IMR-90 (cell line): ENCODE measurements at regions not wholly inside any gene's neighbourhood (a gene's known extent, or its start where the extent isn't known, plus 50 kb on each side); places are given as distances from the start of the nearest gene placed in this dataset.

Source experiments
- ATAC-seq: fragments of 200-7000 bp; cut with Tn5 transposase; 2 replicates; pipeline ENCODE4 v1.9.1; 2020; ENCODE audit warnings: low read depth, mild to moderate bottlenecking, moderate library complexity
- BruUV-seq: library from RNA; stranded (reverse); fragments of 400-500 nt; replicated peaks from 2 replicates; lab custom pipeline; 2021; lab: Mats Ljungman, UMichigan
- CTCF ChIA-PET: fragments of 300-600 bp; formaldehyde crosslinking; extraction: SDS; loops from one replicate; lab custom pipeline; 2021; ENCODE audit warnings: antibody characterized with exemption; lab: Yijun Ruan, JAX
- POLR2A ChIA-PET: fragments of 300-600 bp; sonication (Branson Sonifier 250); formaldehyde crosslinking; loops from one replicate; lab custom pipeline; 2022; ENCODE audit warnings: antibody characterized with exemption; ENCODE audit not compliant: unreplicated experiment; lab: Charles Lee
- DNase-seq: peaks from one replicate; pipeline ENCODE4 v3.0.0; 2013
- H2AFZ ChIP-seq: replicated peaks from 2 replicates; pipeline ENCODE3; 2013; ENCODE audit warnings: low read length, mild to moderate bottlenecking; ENCODE audit not compliant: poor library complexity
- H2AK5ac ChIP-seq: 2 replicates; pipeline ENCODE4 v1.6.1; 2013; ENCODE audit warnings: low read depth, low read length, inconsistent platforms
- H2AK9ac ChIP-seq: replicated peaks from 2 replicates; pipeline ENCODE3; 2013; ENCODE audit warnings: mild to moderate bottlenecking, low read depth, low read length, moderate library complexity; ENCODE audit not compliant: poor library complexity
- H2BK120ac ChIP-seq: 2 replicates; pipeline ENCODE4 v1.6.1; 2013; ENCODE audit warnings: low read depth, low read length, inconsistent platforms
- H2BK15ac ChIP-seq: 3 replicates; pipeline ENCODE4 v1.6.1; 2013; ENCODE audit warnings: low read depth, low read length, inconsistent platforms
- H2BK20ac ChIP-seq: 2 replicates; pipeline ENCODE4 v1.6.1; 2013; ENCODE audit warnings: low read depth, mild to moderate bottlenecking, inconsistent platforms, low read length, moderate library complexity
- H2BK5ac ChIP-seq: 2 replicates; pipeline ENCODE4 v1.6.1; 2013; ENCODE audit warnings: mild to moderate bottlenecking, low read depth, low read length, inconsistent platforms; ENCODE audit not compliant: poor library complexity, severe bottlenecking
- H3K14ac ChIP-seq: replicated peaks from 2 replicates; pipeline ENCODE4 v1.6.1; 2013; ENCODE audit warnings: low read depth, low read length, inconsistent platforms
- H3K18ac ChIP-seq: 2 replicates; pipeline ENCODE4 v1.6.1; 2013; ENCODE audit warnings: low read depth, low read length, control low read depth
- H3K23ac ChIP-seq: 2 replicates; pipeline ENCODE4 v1.6.1; 2013; ENCODE audit warnings: low read depth, low read length, inconsistent platforms
- H3K27ac ChIP-seq: 2 replicates; pipeline ENCODE4 v1.5.1; 2013; ENCODE audit warnings: mild to moderate bottlenecking, control low read depth, low read length; ENCODE audit not compliant: insufficient read depth
- H3K27me3 ChIP-seq: 2 replicates; pipeline ENCODE4 v1.6.1; 2013; ENCODE audit warnings: low read length; ENCODE audit not compliant: control insufficient read depth, insufficient read depth
- H3K36me3 ChIP-seq: 2 replicates; pipeline ENCODE4 v1.6.1; 2013; ENCODE audit warnings: low read length, mixed read lengths; ENCODE audit not compliant: control insufficient read depth, insufficient read depth
- H3K4ac ChIP-seq: 2 replicates; pipeline ENCODE4 v1.6.1; 2013; ENCODE audit warnings: low read depth, low read length, inconsistent platforms
- H3K4me1 ChIP-seq: 2 replicates; pipeline ENCODE4 v1.6.1; 2013; ENCODE audit warnings: low read length, mixed read lengths; ENCODE audit not compliant: control insufficient read depth, insufficient read depth
- H3K4me2 ChIP-seq: 2 replicates; pipeline ENCODE4 v1.6.1; 2013; ENCODE audit warnings: low read depth, mild to moderate bottlenecking, control low read depth, low read length, moderate library complexity
- H3K4me3 ChIP-seq: 2 replicates; pipeline ENCODE4 v1.5.1; 2013; ENCODE audit warnings: low read depth, mild to moderate bottlenecking, control low read depth, low read length, moderate library complexity; ENCODE audit not compliant: insufficient read depth
- H3K56ac ChIP-seq: 2 replicates; pipeline ENCODE4 v1.6.1; 2013; ENCODE audit warnings: low read length, inconsistent platforms; ENCODE audit not compliant: insufficient read depth; ENCODE audit errors: extremely low read depth
- H3K79me1 ChIP-seq, 2 experiments: 2 replicates each; pipeline ENCODE4 v1.6.1; 2013; ENCODE audit warnings: low read length in 2 of 2, inconsistent platforms in 1 of 2, low read depth in 1 of 2
- H3K9ac ChIP-seq: 2 replicates; pipeline ENCODE4 v1.6.1; 2013; ENCODE audit warnings: low read depth, low read length, control low read depth
- H3K9me1 ChIP-seq: 2 replicates; pipeline ENCODE4 v1.6.1; 2013; ENCODE audit warnings: low read length, inconsistent platforms; ENCODE audit not compliant: insufficient read depth
- H3K9me3 ChIP-seq: 2 replicates; pipeline ENCODE4 v1.6.1; 2013; ENCODE audit warnings: low read length; ENCODE audit not compliant: control insufficient read depth, insufficient read depth
- H4K20me1 ChIP-seq: 2 replicates; pipeline ENCODE4 v1.6.1; 2013; ENCODE audit warnings: low read length, inconsistent platforms; ENCODE audit not compliant: insufficient read depth
- H4K5ac ChIP-seq: 2 replicates; pipeline ENCODE4 v1.6.1; 2013; ENCODE audit warnings: mild to moderate bottlenecking, low read depth, low read length, control low read depth
- H4K8ac ChIP-seq, 2 experiments: 2 replicates each; pipeline ENCODE4 v1.6.1; 2013; ENCODE audit warnings: low read depth in 2 of 2, low read length in 2 of 2, control low read depth in 1 of 2, inconsistent platforms in 1 of 2
- H4K91ac ChIP-seq: 2 replicates; pipeline ENCODE4 v1.6.1; 2013; ENCODE audit warnings: low read depth, low read length, inconsistent platforms; ENCODE audit not compliant: insufficient read depth
- MAZ ChIP-seq: IDR thresholded peaks from 2 replicates; pipeline ENCODE4 v1.6.1; 2012; ENCODE audit warnings: low read depth, mild to moderate bottlenecking, low read length, improper control_type of control experiment, moderate library complexity, borderline replicate concordance
- POLR2A ChIP-seq: IDR thresholded peaks from 2 replicates; pipeline ENCODE4 v1.6.1; 2012; ENCODE audit warnings: mild to moderate bottlenecking, low read depth, low read length
- RAD21 ChIP-seq: IDR thresholded peaks from 2 replicates; pipeline ENCODE4 v1.6.1; 2012; ENCODE audit warnings: low read length, improper control_type of control experiment
- WGBS, 2 experiments: methylation state at CpG; one replicate each; pipeline versions ENCODE4 v1.1.5 to v1.1.7; 2013; ENCODE audit warnings: missing lambda C conversion rate in 2 of 2; ENCODE audit not compliant: insufficient read length in 1 of 2; ENCODE audit errors: extremely low coverage in 2 of 2; 5-methylcytosine and 5-hydroxymethylcytosine counted together
- dilution Hi-C: fragments of 300-500 bp; cut with HindIII; formaldehyde crosslinking; loops from one replicate; pipeline ENCODE4 v1.14.3; 2018; ENCODE audit warnings: low sequenced_read_pairs; ENCODE audit not compliant: unreplicated experiment
- in situ Hi-C: fragments of 300-500 bp; cut with MboI; formaldehyde crosslinking; loops from 3 replicates; pipeline ENCODE4 v1.14.3; 2019; ENCODE audit warnings: low sequenced_read_pairs, inconsistent platforms, mixed read lengths
- intact Hi-C: fragments of 100-400 bp; cut with micrococcal nuclease; formaldehyde crosslinking; loops from 2 replicates; pipeline ENCODE4 v1.10.0; 2022
- TF ChIP-seq, protein P1 (sequence below): fragments of 150-350 bp; IDR thresholded peaks from 2 replicates; pipeline ENCODE4 v1.6.1; 2017; ENCODE audit warnings: mild to moderate bottlenecking, antibody characterized with exemption, low read length, low read depth

DNA sequence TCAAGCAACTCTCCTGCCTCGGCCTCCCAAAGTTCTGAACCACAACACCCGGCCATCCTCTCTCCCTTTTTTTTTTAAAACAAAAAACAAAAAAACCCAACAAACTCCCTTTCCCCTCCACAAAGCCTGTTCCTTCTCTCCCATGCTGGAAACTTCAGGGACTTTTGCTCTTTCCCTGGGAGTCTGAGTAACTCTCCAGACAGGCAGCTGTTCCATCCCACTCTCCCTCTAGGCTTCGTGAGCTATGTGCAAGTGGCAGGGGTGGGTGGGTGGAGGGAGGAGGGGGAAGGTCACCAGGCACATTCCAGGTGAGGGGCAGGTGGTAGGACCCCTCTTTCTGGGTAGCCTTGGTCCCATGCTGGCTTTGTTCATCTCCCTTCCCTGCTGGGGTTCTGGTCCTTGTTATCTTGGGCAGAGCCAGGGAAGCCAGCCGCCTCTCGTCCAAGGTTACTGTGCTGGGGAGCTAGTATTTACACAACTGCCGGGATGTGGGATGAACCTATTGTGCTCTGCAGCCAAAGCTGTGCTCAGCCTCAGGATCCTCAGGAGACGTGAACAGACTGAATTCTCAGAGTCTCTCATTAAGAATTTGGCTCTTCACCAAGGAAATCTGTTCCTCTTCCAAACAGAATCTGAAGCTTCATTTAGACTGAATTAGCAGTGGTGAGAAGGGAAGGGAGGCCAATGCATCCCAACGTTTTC lies 106.9 kb downstream of the LIPG start:
- no peak overlapping the region for H2BK20ac ChIP-seq
- no peak overlapping the region for H3K4ac ChIP-seq
- H3K9ac ChIP-seq: no peak overlapping the region
- TF ChIP-seq RAD21 (no peak), MAZ (no peak), POLR2A (no peak)
- TF ChIP-seq, protein P1, sequence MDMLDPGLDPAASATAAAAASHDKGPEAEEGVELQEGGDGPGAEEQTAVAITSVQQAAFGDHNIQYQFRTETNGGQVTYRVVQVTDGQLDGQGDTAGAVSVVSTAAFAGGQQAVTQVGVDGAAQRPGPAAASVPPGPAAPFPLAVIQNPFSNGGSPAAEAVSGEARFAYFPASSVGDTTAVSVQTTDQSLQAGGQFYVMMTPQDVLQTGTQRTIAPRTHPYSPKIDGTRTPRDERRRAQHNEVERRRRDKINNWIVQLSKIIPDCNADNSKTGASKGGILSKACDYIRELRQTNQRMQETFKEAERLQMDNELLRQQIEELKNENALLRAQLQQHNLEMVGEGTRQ: no peak
- no peak overlapping the region for H2AK9ac ChIP-seq
- H2BK15ac ChIP-seq: no peak overlapping the region
- H4K91ac ChIP-seq: no peak overlapping the region
- H4K20me1 ChIP-seq: no peaks in the 10 kb centered on the region
- ChIA-PET POLR2A (no interaction called here), CTCF (no interaction called here)
- no peak overlapping the region for H2BK5ac ChIP-seq
- no peaks in the 10 kb centered on the region for H3K9me1 ChIP-seq
- no peak overlapping the region for H4K8ac ChIP-seq
- no peak overlapping the region for H2BK120ac ChIP-seq
- no TSS peak for BruUV-seq
- no peak overlapping the region for H3K23ac ChIP-seq
- ATAC-seq (peak; percentile 53), DNase-seq (no peak)
- no peak overlapping the region for H3K18ac ChIP-seq
- no peak overlapping the region for H4K5ac ChIP-seq
- peaks cover 50% of the 10 kb centered on the region for H3K27me3 ChIP-seq
- H3K79me1 ChIP-seq: no peaks in the 10 kb centered on the region
- H2AK5ac ChIP-seq: no peak overlapping the region
- dilution Hi-C loops (no loop called here), intact Hi-C loops (no loop called here), in situ Hi-C loops (no loop called here)
- H3K4me2 ChIP-seq: no peak overlapping the region
- no peaks in the 10 kb centered on the region for H3K36me3 ChIP-seq
- no peak overlapping the region for H3K4me3 ChIP-seq
- no peak overlapping the region for H3K27ac ChIP-seq
- H3K9me3 ChIP-seq: no peaks in the 10 kb centered on the region
- H3K56ac ChIP-seq: no peak overlapping the region
- no peak overlapping the region for H3K14ac ChIP-seq
- 0% methylated on average over 1 of the region's 8 CpGs; no CpG with 5 or more reads in 1 of the 2 experiments for WGBS, 2 experiments
- H3K4me1 ChIP-seq: no peaks in the 10 kb centered on the region
- H2AFZ ChIP-seq: no peak overlapping the region
